ENCODE measurements at regions not wholly inside any gene's neighbourhood (a gene's known extent, or its start where the extent isn't known, plus 50 kb on each side); places are given as distances from the start of the nearest gene placed in this dataset.
"Not testable (repeated sequence)": the region's sequence is repeated elsewhere in the genome, so short reads cannot be mapped to it uniquely, and the experiment has no call there.

GRCh38 chr6:10174761-10175160, 240.1 kb downstream of the TFAP2A start:
- DNase-seq: no peak

DNA sequence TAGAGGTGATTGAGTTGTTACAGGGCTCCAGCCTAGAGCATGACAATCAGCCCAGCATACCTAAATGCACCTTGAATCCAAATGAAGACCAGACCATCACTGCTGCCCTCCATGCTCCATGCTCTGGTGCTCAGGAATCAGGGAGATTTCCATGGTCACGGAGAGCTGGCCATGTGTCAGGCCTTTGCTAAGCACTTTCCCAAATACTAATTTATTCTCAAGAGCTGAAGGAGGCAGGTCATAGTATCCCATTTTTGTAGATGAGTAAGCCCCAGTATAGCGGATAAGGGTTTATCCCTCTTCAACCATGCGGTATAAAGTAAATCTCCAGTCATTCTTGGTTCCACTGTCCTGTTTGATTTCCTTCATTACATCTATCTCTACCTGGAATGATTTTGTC, 240.8 kb downstream of the TFAP2A start:
- DNase-seq: no peak

- DNase-seq: not testable (repeated sequence)
Observed at GRCh38 chr6:10171706-10172105, 243.2 kb downstream of the TFAP2A start.

- DNase-seq: no peak
Observed at GRCh38 chr6:10170816-10171215, 244.1 kb downstream of the TFAP2A start.

DNA sequence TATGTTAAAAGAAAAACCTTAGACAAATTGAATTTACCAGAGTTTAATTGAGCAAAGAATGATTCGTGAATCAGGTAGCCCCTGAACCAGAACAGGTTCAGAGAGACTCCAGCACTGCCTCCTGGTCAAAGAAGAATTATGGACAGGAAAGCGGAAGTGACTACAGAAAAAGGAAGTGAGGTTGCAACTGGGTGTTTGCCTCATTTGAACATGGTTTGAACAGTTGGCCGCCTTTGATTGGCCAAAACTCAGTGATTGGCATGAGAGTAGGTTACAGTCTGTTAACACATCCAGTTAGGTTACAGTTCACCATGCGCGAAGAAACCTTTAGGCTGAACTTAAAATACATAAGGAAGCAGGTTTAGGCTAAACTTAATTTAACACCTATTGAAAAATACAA, 248.8 kb downstream of the TFAP2A start:
- DNase-seq: no peak

DNA sequence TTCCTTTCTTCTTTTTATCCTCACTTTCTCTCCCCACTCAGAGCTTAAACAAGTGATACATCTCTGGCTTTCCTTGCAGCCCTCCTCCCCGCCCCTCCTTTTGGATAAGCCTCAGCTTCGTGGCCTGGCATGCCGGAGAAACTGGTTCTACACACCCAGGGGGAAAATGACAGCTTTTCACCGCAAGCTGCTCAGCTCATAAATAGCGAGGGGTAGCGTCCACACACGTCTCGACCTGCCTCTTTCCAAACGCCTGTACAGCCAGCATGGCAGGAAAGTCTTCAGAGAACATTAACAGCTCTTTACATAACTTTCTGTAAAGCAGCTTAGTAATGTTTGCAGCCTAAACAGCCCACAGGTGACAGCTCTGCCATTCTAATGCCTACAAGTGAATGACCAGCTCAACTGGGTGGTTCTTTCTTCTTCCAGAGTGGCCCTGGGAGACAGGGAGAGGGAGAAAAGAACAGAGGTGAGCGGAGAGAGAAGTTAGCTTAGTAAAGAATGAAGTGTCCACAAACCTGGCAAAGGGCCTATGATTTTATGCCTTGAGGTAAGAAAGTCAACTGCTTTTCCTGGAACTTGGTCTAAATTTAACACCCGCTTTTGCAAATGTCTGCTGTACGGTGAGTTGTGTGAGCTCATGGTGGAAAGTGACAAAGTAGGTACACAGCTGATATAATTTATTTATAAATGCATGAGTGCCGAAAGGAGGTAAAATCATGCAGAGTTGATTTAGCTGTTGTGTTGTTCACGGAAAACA, 251.5 kb downstream of the TFAP2A start:
- DNase-seq: no peak

GRCh38 chr6:10156875-10157274, 258.0 kb downstream of the TFAP2A start:
- no peak for DNase-seq

DNA sequence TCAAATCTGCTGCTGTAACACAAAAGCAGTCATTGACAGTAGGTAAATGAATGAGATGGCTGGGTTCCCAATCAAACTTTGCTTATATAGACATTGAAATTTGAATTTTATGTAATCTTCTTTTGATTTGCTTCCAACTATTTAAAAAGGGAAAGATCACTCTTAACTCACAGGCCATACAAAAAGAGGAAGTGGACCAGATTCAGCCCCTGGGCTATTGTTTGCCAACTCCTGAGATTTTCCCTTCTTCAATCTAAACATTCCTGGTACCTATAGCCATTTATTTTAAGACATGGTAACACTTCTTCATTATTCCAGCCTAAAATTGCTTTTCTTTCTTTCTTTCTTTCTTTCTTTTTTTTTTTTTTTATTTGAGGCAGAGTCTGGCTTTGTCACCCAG, 260.6 kb downstream of the TFAP2A start:
- no peak for DNase-seq

- DNase-seq: no peak
Observed at GRCh38 chr6:10151144-10151915, 263.5 kb downstream of the TFAP2A start.

GRCh38 chr6:10149603-10150002, 265.3 kb downstream of the TFAP2A start:
- DNase-seq: no peak

DNA sequence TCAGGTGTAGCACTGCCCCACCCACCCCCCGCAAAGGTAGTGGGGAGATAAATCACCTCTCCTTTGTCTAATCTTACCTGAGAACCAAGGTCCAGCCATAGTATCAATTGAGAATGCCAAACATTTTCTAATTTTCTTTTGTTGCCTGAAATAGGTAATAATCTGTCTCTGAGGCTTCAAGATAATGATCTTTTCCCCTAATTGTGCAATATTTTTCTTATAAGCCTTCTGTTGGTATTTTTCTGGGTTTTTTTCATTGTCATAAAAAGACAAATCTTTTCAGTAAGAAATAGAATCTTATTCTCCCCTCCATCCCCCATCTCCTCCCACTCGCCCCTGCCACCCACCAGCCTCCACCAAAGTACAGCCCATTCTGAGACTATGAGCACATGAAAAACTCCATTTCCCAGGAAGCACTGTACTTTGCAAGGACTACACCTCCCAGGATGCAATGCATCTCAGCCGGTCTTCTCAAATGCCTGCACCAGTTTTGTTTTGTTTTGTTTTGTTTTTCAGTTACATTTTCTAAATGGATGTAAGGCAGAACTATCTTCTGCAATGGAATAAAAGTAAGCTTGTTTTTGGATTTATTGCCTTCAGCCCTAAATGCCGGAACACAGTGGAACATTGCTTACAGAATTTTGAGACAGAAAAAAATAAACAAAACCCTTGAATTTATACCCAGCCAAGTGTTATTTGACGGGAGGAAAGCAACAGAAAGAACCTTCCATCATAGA, 268.0 kb downstream of the TFAP2A start:
- no peak for DNase-seq

- no peak for DNase-seq
Observed at GRCh38 chr6:10144772-10145171, 270.1 kb downstream of the TFAP2A start.

DNA sequence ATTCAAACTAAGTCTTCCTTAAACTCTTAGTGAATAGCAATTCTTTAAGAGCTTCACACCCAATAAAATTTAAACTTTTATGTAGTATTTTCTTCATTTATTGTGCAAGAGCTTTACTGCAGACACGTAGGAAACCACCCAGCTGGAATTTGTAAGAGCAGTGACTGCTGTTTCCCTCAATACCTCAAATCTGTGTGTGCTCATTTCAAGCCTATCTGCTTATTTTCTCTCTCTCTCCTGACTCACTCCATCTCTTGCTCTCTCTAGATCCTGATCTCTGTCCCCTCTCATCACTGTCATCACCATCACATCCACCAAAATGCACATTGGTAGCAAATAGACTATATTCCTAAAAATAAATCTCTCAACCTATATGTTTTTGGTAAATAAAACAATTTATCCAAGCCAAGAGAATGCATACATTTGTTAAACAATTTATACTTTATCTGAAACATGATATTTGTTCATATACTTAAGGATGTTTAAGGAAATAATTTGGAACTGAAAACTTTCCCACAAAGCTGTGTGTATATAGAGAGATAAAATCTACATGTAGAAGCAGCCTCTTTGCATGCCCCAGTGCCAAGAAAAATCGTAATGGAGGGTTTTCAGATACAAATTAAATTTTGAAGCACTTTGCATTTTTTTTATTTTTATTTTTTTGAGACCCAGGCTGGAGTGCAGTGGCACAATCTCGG, 273.0 kb downstream of the TFAP2A start:
- no peak for DNase-seq

GRCh38 chr6:10140824-10141223, 274.1 kb downstream of the TFAP2A start:
- no peak for DNase-seq

GRCh38 chr6:10140136-10140535, 274.7 kb downstream of the TFAP2A start:
- no peak for DNase-seq

- DNase-seq: no peak
Observed at GRCh38 chr6:10138917-10139316, 276.0 kb downstream of the TFAP2A start.

DNA sequence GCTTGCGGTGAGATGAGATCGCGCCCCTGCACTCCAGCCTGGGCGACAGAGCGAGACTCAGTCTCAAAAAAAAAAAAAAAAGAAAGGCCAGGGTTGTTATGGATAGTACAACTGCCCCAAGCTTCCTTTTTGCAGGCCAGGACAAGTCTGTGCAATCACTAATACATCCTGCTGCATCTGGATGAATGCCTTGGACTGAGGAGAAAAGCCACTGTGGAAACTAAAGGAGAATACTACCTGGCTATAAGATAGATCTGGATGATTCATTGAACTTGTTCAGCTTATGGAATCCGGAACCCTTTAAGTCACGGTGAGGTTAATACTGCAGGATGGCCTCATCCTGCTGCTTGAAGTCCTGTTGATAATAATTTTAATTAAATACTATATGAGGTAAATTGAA, 278.2 kb downstream of the TFAP2A start:
- no peak for DNase-seq

GRCh38 chr6:10134185-10134584, 280.7 kb downstream of the TFAP2A start:
- DNase-seq: not testable (repeated sequence)

DNA sequence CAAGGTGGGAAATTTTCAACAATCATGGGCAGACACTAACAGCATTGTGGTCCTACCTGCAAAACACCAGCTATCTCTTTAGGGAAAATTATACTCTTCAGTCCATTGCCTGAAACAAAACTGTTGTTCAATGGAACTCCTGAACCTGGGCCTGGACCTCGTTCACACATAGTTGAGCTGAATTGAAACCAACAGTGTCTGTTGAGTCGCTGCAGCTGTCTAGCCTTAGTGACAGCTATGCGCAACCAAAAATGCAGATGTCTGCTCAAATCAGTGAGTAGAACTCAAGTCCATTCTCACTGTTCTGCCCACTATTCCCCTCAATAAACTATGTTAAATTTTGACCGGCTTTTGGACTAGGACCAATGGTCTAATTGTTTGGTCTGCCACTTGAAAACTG, 286.2 kb downstream of the TFAP2A start:
- DNase-seq: no peak

DNA sequence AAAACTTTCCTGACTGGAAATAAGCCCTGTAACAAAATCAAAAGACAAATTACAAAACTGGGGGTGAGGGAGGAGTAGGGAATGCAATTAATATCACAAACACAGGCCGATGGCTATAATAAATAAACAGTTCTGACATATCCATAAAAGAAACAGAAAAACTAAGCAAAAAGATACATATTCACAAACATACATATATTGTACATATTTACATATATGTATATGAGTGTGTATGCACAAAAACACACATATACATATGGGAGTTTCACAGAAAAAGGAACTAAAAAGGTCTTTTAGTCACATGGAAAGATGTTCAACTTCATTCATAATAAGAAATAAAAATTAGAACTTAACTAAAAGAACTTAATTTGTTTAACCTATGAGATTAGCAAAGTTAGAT, 292.7 kb downstream of the TFAP2A start:
- no peak for DNase-seq

DNA sequence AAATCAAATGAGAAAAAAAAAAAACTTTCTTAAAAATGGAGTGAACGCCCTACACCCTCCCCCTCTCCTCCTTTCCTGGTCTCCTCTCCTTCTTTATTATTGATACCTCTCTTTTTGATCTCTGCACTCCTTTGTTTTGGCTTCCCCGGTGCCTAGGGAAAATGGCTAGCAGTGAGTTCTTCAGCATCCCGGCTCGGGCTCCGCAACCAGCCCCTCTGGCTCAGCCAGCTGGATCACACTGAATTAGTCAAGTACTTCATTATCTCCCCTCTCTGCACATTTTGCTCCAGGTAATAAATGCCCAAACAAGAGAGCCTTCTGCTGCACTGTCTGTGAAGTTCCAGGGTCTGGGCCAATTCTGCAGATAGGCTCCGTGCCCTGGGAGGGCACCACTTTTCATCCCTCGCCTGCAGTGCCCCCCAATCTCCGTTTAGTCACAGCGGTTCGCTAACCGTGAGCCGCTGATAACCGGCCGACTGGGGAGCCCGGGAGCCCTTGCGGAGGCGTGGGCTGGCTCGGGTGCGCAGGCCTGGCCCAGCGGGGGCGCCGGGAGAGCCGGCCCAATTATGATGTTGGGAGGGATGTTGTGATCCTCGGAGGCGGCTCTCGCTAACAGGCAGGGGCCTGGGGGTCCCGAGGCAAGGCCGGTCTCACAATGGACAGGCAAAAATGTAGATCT, 301.9 kb downstream of the TFAP2A start:
- no peak for DNase-seq

GRCh38 chr6:10111975-10112374, 302.9 kb downstream of the TFAP2A start:
- no peak for DNase-seq
